Liver (tissue), 8 donors: ENCODE measurements at regions not wholly inside any gene's neighbourhood (a gene's known extent, or its start where the extent isn't known, plus 50 kb on each side); places are given as distances from the start of the nearest gene placed in this dataset.

Experiments used
- DNase-seq: peaks from one replicate; pipeline ENCODE4 v3.0.0-alpha.2; 2017; ENCODE audit warnings: low spot score
- H3K27ac ChIP-seq, 2 donors: one replicate each; pipeline ENCODE4 v1.7.0; 2013; ENCODE audit warnings: inconsistent platforms in 2 of 2, low read length in 2 of 2, control low read depth in 1 of 2, low read depth in 1 of 2, mild to moderate bottlenecking in 1 of 2
- H3K27me3 ChIP-seq, 4 donors: one replicate each; pipeline versions ENCODE4 v1.6.1 to v1.7.0; 2013; ENCODE audit warnings: low read length in 3 of 4, inconsistent platforms in 1 of 4, mild to moderate bottlenecking in 1 of 4, moderate library complexity in 1 of 4; ENCODE audit not compliant: control insufficient read depth in 4 of 4, insufficient read depth in 4 of 4
- H3K36me3 ChIP-seq, 4 donors: one replicate each; pipeline versions ENCODE4 v1.6.1 to v1.7.0; 2013; ENCODE audit warnings: low read length in 3 of 4, mild to moderate bottlenecking in 3 of 4, low read depth in 1 of 4, moderate library complexity in 1 of 4; ENCODE audit not compliant: control insufficient read depth in 4 of 4, insufficient read depth in 3 of 4
- H3K4me1 ChIP-seq, 4 donors: one replicate each; pipeline versions ENCODE4 v1.6.1 to v1.7.0; 2013; ENCODE audit warnings: low read length in 3 of 4, mild to moderate bottlenecking in 3 of 4, moderate library complexity in 1 of 4; ENCODE audit not compliant: control insufficient read depth in 4 of 4, insufficient read depth in 4 of 4
- H3K4me3 ChIP-seq, 3 donors: one replicate each; pipeline versions ENCODE4 v1.6.1 to v1.7.0; 2013; ENCODE audit warnings: low read length in 3 of 3, control low read depth in 1 of 3, low read depth in 1 of 3, mild to moderate bottlenecking in 1 of 3
- H3K9ac ChIP-seq, 2 donors: one replicate each; pipeline ENCODE4 v1.7.0; 2013; ENCODE audit warnings: low read length in 2 of 2, mild to moderate bottlenecking in 2 of 2, moderate library complexity in 2 of 2, control low read depth in 1 of 2, low read depth in 1 of 2
- H3K9me3 ChIP-seq, 4 donors: one replicate each; pipeline versions ENCODE4 v1.6.1 to v1.7.0; 2013; ENCODE audit warnings: low read length in 3 of 4; ENCODE audit not compliant: control insufficient read depth in 4 of 4
- FOXA1 ChIP-seq: IDR thresholded peaks from 2 replicates; pipeline ENCODE4 v1.6.1; 2016; ENCODE audit warnings: antibody characterized with exemption
- FOXA2 ChIP-seq: IDR thresholded peaks from 2 replicates; pipeline ENCODE4 v1.6.1; 2016; ENCODE audit warnings: antibody characterized with exemption
- GABPA ChIP-seq, 2 donors: IDR thresholded peaks in 1 of 2; conservative IDR thresholded peaks in 1 of 2; 2 replicates each; pipeline ENCODE4 v1.6.1; 2016; ENCODE audit warnings: antibody characterized with exemption in 2 of 2, mild to moderate bottlenecking in 1 of 2, moderate library complexity in 1 of 2
- HNF4A ChIP-seq, 2 donors: conservative IDR thresholded peaks; 2 replicates each; pipeline ENCODE4 v1.6.1; 2016; ENCODE audit warnings: antibody characterized with exemption in 2 of 2, mild to moderate bottlenecking in 2 of 2
- HNF4G ChIP-seq: IDR thresholded peaks from 2 replicates; pipeline ENCODE4 v1.6.1; 2016; ENCODE audit warnings: antibody characterized with exemption
- JUND ChIP-seq, 2 donors: IDR thresholded peaks; 2 replicates each; pipeline ENCODE4 v1.6.1; 2016; ENCODE audit warnings: antibody characterized with exemption in 2 of 2
- NR2F2 ChIP-seq: IDR thresholded peaks from 2 replicates; pipeline ENCODE4 v1.6.1; 2016; ENCODE audit warnings: antibody characterized with exemption
- RAD21 ChIP-seq, 2 donors: IDR thresholded peaks; 2 replicates each; pipeline ENCODE4 v1.6.1; 2016; ENCODE audit warnings: antibody characterized with exemption in 2 of 2, mild to moderate bottlenecking in 2 of 2
- RXRA ChIP-seq, 2 donors: IDR thresholded peaks; 2 replicates each; pipeline ENCODE4 v1.6.1; 2017 to 2018; ENCODE audit warnings: antibody characterized with exemption in 2 of 2, mild to moderate bottlenecking in 1 of 2
- SP1 ChIP-seq: IDR thresholded peaks from 2 replicates; pipeline ENCODE4 v1.6.1; 2018; ENCODE audit warnings: antibody characterized with exemption, mild to moderate bottlenecking
- TAF1 ChIP-seq: conservative IDR thresholded peaks from 2 replicates; pipeline ENCODE4 v1.6.1; 2016; ENCODE audit warnings: antibody characterized with exemption, mild to moderate bottlenecking
- WGBS: extraction: QIAGEN DNeasy Blood & Tissue Kit; methylation state at CpG from one replicate; pipeline ENCODE4 v1.1.7; 2013; 5-methylcytosine and 5-hydroxymethylcytosine counted together
- TF ChIP-seq, protein P1 (sequence below): IDR thresholded peaks from 2 replicates; pipeline ENCODE4 v1.6.1; 2016; ENCODE audit warnings: antibody characterized with exemption
- TF ChIP-seq, protein P2 (sequence below): IDR thresholded peaks from 2 replicates; pipeline ENCODE4 v1.6.1; 2016; ENCODE audit warnings: antibody characterized with exemption
- TF ChIP-seq, protein P3 (sequence below): fragments of 150-350 bp; IDR thresholded peaks from 2 replicates; pipeline ENCODE4 v1.5.1; 2017; ENCODE audit warnings: improper control_type of control experiment, low read depth, low read length; ENCODE audit not compliant: missing input control
- TF ChIP-seq, protein P4 (sequence below): IDR thresholded peaks from 2 replicates; pipeline ENCODE4 v1.6.1; 2016; ENCODE audit warnings: antibody characterized with exemption
- TF ChIP-seq, protein P5 (sequence below): IDR thresholded peaks from 2 replicates; pipeline ENCODE4 v1.6.1; 2016; ENCODE audit warnings: antibody characterized with exemption, mild to moderate bottlenecking
- donor health status: healthy.
- donor health status: healthy.
- donor health status: healthy.
- donor health status: healthy.
- donor health status: healthy.

DNA sequence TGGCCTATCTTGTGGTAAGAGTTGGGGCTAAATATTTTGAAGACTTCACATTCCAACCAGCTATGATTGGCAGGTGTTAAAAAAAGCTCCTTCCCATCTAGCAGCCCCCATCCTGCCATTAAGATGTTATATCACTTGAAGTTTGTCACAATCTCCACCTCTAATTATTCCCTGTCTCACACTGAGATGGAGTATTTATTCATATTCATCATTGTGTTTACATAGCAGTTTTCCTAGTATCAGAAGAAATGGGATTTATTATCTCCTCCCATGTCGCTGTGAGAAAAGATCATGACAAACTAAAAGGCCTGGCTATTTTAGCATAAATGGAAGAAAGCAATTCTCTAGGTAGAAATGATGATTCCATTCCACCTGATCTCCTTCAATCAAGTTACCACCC lies 653.6 kb downstream of the GABRG2 start:
- Histone ChIP-seq H3K4me3 (no peak overlapping the region), H3K27me3 (no peaks in the 10 kb centered on the region), H3K4me1 (no peaks in the 10 kb centered on the region), H3K27ac (no peak overlapping the region), H3K9ac (no peak overlapping the region), H3K36me3 (no peaks in the 10 kb centered on the region), H3K9me3 (peaks cover 4 to 11% (median 8%) of the 10 kb centered on the region in 4 donors)
- WGBS: 63% methylated on average over 1 of the region's 1 CpG
- TF ChIP-seq FOXA2: no peak
- TF ChIP-seq, protein P1, sequence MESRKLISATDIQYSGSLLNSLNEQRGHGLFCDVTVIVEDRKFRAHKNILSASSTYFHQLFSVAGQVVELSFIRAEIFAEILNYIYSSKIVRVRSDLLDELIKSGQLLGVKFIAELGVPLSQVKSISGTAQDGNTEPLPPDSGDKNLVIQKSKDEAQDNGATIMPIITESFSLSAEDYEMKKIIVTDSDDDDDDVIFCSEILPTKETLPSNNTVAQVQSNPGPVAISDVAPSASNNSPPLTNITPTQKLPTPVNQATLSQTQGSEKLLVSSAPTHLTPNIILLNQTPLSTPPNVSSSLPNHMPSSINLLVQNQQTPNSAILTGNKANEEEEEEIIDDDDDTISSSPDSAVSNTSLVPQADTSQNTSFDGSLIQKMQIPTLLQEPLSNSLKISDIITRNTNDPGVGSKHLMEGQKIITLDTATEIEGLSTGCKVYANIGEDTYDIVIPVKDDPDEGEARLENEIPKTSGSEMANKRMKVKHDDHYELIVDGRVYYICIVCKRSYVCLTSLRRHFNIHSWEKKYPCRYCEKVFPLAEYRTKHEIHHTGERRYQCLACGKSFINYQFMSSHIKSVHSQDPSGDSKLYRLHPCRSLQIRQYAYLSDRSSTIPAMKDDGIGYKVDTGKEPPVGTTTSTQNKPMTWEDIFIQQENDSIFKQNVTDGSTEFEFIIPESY: no peak
- TF ChIP-seq JUND (IDR thresholded peaks at IDR 0.05): no peak
- TF ChIP-seq, protein P2, sequence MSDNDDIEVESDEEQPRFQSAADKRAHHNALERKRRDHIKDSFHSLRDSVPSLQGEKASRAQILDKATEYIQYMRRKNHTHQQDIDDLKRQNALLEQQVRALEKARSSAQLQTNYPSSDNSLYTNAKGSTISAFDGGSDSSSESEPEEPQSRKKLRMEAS: no peak
- TF ChIP-seq HNF4G: no peak
- TF ChIP-seq RAD21 (IDR thresholded peaks at IDR 0.05): no peak
- no peak for TF ChIP-seq RXRA (IDR thresholded peaks at IDR 0.05)
- TF ChIP-seq GABPA (IDR thresholded peaks at IDR 0.05 in 1 of 2, conservative IDR thresholded peaks at IDR 0.05 in 1 of 2): no peak
- no peak for TF ChIP-seq HNF4A (conservative IDR thresholded peaks at IDR 0.05)
- TF ChIP-seq TAF1: no peak
- TF ChIP-seq FOXA1: no peak
- TF ChIP-seq SP1: no peak
- no peak for DNase-seq

DNA sequence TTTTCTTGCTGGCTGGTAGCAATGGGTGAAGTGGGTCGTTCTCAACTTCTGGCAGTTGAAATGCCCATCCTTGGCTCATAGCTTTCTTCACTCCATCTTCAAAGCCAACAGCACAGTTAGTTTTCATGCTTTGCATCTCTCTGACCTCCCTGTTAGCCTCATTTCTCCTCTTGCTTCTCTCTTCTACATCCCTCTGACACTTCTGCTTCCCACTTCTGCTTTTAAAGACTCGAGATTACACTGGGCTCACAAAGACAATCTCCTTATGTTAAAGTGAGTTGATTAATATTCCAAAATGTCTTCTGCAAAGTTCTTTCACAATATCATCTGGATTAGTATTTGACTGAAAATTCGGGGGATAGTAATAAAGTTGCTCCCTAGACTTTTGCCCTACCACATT lies 684.8 kb upstream of the CCNG1 start:
- H3K9ac ChIP-seq: no peak overlapping the region

More for the DNA sequence above, 684.8 kb upstream of the CCNG1 start:
- H3K27me3 ChIP-seq: no peaks in the 10 kb centered on the region
- no peaks in the 10 kb centered on the region for H3K4me1 ChIP-seq
- H3K4me3 ChIP-seq: no peak overlapping the region
- no peak for DNase-seq
- H3K9me3 ChIP-seq: no peaks in the 10 kb centered on the region
- TF ChIP-seq RXRA (IDR thresholded peaks at IDR 0.05): no peak
- TF ChIP-seq, protein P1: no peak
- TF ChIP-seq, protein P3, sequence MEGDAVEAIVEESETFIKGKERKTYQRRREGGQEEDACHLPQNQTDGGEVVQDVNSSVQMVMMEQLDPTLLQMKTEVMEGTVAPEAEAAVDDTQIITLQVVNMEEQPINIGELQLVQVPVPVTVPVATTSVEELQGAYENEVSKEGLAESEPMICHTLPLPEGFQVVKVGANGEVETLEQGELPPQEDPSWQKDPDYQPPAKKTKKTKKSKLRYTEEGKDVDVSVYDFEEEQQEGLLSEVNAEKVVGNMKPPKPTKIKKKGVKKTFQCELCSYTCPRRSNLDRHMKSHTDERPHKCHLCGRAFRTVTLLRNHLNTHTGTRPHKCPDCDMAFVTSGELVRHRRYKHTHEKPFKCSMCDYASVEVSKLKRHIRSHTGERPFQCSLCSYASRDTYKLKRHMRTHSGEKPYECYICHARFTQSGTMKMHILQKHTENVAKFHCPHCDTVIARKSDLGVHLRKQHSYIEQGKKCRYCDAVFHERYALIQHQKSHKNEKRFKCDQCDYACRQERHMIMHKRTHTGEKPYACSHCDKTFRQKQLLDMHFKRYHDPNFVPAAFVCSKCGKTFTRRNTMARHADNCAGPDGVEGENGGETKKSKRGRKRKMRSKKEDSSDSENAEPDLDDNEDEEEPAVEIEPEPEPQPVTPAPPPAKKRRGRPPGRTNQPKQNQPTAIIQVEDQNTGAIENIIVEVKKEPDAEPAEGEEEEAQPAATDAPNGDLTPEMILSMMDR: no peak
- TF ChIP-seq, protein P4, sequence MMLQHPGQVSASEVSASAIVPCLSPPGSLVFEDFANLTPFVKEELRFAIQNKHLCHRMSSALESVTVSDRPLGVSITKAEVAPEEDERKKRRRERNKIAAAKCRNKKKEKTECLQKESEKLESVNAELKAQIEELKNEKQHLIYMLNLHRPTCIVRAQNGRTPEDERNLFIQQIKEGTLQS: no peak
- TF ChIP-seq TAF1: no peak
- TF ChIP-seq HNF4A (conservative IDR thresholded peaks at IDR 0.05): no peak
- TF ChIP-seq NR2F2: no peak
- TF ChIP-seq, protein P5, sequence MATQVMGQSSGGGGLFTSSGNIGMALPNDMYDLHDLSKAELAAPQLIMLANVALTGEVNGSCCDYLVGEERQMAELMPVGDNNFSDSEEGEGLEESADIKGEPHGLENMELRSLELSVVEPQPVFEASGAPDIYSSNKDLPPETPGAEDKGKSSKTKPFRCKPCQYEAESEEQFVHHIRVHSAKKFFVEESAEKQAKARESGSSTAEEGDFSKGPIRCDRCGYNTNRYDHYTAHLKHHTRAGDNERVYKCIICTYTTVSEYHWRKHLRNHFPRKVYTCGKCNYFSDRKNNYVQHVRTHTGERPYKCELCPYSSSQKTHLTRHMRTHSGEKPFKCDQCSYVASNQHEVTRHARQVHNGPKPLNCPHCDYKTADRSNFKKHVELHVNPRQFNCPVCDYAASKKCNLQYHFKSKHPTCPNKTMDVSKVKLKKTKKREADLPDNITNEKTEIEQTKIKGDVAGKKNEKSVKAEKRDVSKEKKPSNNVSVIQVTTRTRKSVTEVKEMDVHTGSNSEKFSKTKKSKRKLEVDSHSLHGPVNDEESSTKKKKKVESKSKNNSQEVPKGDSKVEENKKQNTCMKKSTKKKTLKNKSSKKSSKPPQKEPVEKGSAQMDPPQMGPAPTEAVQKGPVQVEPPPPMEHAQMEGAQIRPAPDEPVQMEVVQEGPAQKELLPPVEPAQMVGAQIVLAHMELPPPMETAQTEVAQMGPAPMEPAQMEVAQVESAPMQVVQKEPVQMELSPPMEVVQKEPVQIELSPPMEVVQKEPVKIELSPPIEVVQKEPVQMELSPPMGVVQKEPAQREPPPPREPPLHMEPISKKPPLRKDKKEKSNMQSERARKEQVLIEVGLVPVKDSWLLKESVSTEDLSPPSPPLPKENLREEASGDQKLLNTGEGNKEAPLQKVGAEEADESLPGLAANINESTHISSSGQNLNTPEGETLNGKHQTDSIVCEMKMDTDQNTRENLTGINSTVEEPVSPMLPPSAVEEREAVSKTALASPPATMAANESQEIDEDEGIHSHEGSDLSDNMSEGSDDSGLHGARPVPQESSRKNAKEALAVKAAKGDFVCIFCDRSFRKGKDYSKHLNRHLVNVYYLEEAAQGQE: no peak
- 77% methylated on average over 3 of the region's 3 CpGs for WGBS
- no peak overlapping the region for H3K27ac ChIP-seq
- no peaks in the 10 kb centered on the region for H3K36me3 ChIP-seq
